Tibial nerve (tissue), 4 donors: ENCODE measurements at regions not wholly inside any gene's neighbourhood (a gene's known extent, or its start where the extent isn't known, plus 50 kb on each side); places are given as distances from the start of the nearest gene placed in this dataset.

ENCODE experiments used
- DNase-seq, 2 donors: peaks; one replicate each; pipeline ENCODE4 v3.0.0-alpha.2; 2019; ENCODE audit warnings: low spot score in 2 of 2
- H3K27ac ChIP-seq, 4 donors: fragments of 200-600 bp; sonication (generic) in 3 of 4; one replicate each; pipeline ENCODE4 v1.5.1; 2017 to 2019; ENCODE audit warnings: mild to moderate bottlenecking in 1 of 4
- H3K27me3 ChIP-seq, 2 donors: fragments of 200-600 bp; sonication (generic) in 1 of 2; one replicate each; pipeline versions ENCODE4 v1.5.1 to v1.6.0; 2017 to 2019
- H3K36me3 ChIP-seq, 3 donors: fragments of 200-600 bp; sonication (generic); one replicate each; pipeline ENCODE4 v1.5.1; 2018 to 2019
- H3K4me1 ChIP-seq, 4 donors: fragments of 200-600 bp; sonication (generic) in 3 of 4; one replicate each; pipeline ENCODE4 v1.5.1; 2017 to 2019
- H3K4me3 ChIP-seq, 4 donors: fragments of 200-600 bp; sonication (generic) in 3 of 4; one replicate each; pipeline ENCODE4 v1.5.1; 2017 to 2019; ENCODE audit warnings: mild to moderate bottlenecking in 1 of 4, moderate library complexity in 1 of 4
- H3K9me3 ChIP-seq, 4 donors: fragments of 200-600 bp; sonication (generic) in 3 of 4; one replicate each; pipeline ENCODE4 v1.5.1; 2017 to 2019
- CTCF ChIP-seq, 5 experiments: fragments of 200-600 bp in 3 of 5; fragments of 450-650 bp in 2 of 5; sonication (generic) in 3 of 5; IDR thresholded peaks; one replicate each; pipeline ENCODE4 v1.5.1; 2016 to 2019; ENCODE audit warnings: antibody characterized with exemption in 5 of 5, mild to moderate bottlenecking in 3 of 5, moderate library complexity in 2 of 5
- EP300 ChIP-seq, 2 donors: sonication (generic); formaldehyde crosslinking; IDR thresholded peaks; one replicate each; pipeline ENCODE4 v1.6.1; 2017; ENCODE audit warnings: antibody characterized with exemption in 2 of 2, mild to moderate bottlenecking in 1 of 2
- POLR2A ChIP-seq, 2 donors: fragments of 450-650 bp; IDR thresholded peaks; one replicate each; pipeline ENCODE4 v1.6.1; 2017; ENCODE audit warnings: antibody characterized with exemption in 2 of 2, mild to moderate bottlenecking in 2 of 2, moderate library complexity in 2 of 2
- WGBS, 2 donors: methylation state at CpG; one replicate each; pipeline ENCODE4 v1.1.5; 2018; 5-methylcytosine and 5-hydroxymethylcytosine counted together

GRCh38 chr12:125619723-125620122 is 554.5 kb downstream of the AACS start:
- Histone ChIP-seq H3K36me3 (no peaks in the 10 kb centered on the region), H3K4me3 (no peak overlapping the region), H3K27me3 (no peaks in the 10 kb centered on the region), H3K4me1 (no peaks in the 10 kb centered on the region), H3K27ac (no peak overlapping the region), H3K9me3 (peaks cover 0 to 6% (median 0%) of the 10 kb centered on the region in 4 donors)
- WGBS, 2 donors: 62 to 64% methylated on average over 2 of the region's 2 CpGs
- TF ChIP-seq CTCF (IDR thresholded peaks at IDR 0.05) (no peak), POLR2A (IDR thresholded peaks at IDR 0.05) (no peak), EP300 (IDR thresholded peaks at IDR 0.05) (no peak)
- DNase-seq: no peak

- Histone ChIP-seq H3K4me3 (no peak overlapping the region), H3K9me3 (peaks cover 0 to 9% (median 0%) of the 10 kb centered on the region in 4 donors), H3K36me3 (no peaks in the 10 kb centered on the region), H3K27me3 (no peaks in the 10 kb centered on the region), H3K27ac (no peak overlapping the region), H3K4me1 (no peaks in the 10 kb centered on the region)
- DNase-seq: no peak
- no peak for TF ChIP-seq POLR2A (IDR thresholded peaks at IDR 0.05)
- TF ChIP-seq EP300 (IDR thresholded peaks at IDR 0.05): no peak
- TF ChIP-seq CTCF (IDR thresholded peaks at IDR 0.05): no peak
Measured at GRCh38 chr12:125633686-125634085, 568.5 kb downstream of the AACS start.

- no peak for DNase-seq
- Histone ChIP-seq H3K4me1 (no peaks in the 10 kb centered on the region), H3K27ac (no peak overlapping the region), H3K4me3 (no peak overlapping the region), H3K36me3 (no peaks in the 10 kb centered on the region), H3K27me3 (no peaks in the 10 kb centered on the region), H3K9me3 (peaks cover 0 to 4% (median 0%) of the 10 kb centered on the region in 4 donors)
- 86 to 92% methylated on average over 1 of the region's 1 CpG for WGBS, 2 donors
- no peak for TF ChIP-seq EP300 (IDR thresholded peaks at IDR 0.05)
- no peak for TF ChIP-seq POLR2A (IDR thresholded peaks at IDR 0.05)
- no peak for TF ChIP-seq CTCF (IDR thresholded peaks at IDR 0.05)
Measured at GRCh38 chr12:125634813-125635212, 569.6 kb downstream of the AACS start.

- Histone ChIP-seq H3K9me3 (no peaks in the 10 kb centered on the region), H3K27me3 (no peaks in the 10 kb centered on the region), H3K36me3 (no peaks in the 10 kb centered on the region), H3K27ac (no peak overlapping the region), H3K4me1 (no peaks in the 10 kb centered on the region), H3K4me3 (no peak overlapping the region)
- 90 to 92% methylated on average over 13 of the region's 13 CpGs for WGBS, 2 donors
- no peak for DNase-seq
- TF ChIP-seq EP300 (IDR thresholded peaks at IDR 0.05) (no peak), POLR2A (IDR thresholded peaks at IDR 0.05) (no peak), CTCF (IDR thresholded peaks at IDR 0.05) (no peak)
Measured at GRCh38 chr12:125639826-125640225, 574.6 kb downstream of the AACS start.

GRCh38 chr12:125643055-125643454 is 577.8 kb downstream of the AACS start:
- no peak for TF ChIP-seq CTCF (IDR thresholded peaks at IDR 0.05)
- TF ChIP-seq EP300 (IDR thresholded peaks at IDR 0.05): no peak
- no peak for TF ChIP-seq POLR2A (IDR thresholded peaks at IDR 0.05)
- DNase-seq: no peak
- 79 to 84% methylated on average over 2 of the region's 2 CpGs for WGBS, 2 donors

More at GRCh38 chr12:125643055-125643454, 577.8 kb downstream of the AACS start:
- no peak overlapping the region for H3K27ac ChIP-seq
- no peaks in the 10 kb centered on the region for H3K9me3 ChIP-seq
- no peak overlapping the region for H3K4me3 ChIP-seq
- H3K36me3 ChIP-seq: no peaks in the 10 kb centered on the region
- H3K27me3 ChIP-seq: no peaks in the 10 kb centered on the region
- H3K4me1 ChIP-seq: no peaks in the 10 kb centered on the region
